ENCODE measurements at regions not wholly inside any gene's neighbourhood (a gene's known extent, or its start where the extent isn't known, plus 50 kb on each side); places are given as distances from the start of the nearest gene placed in this dataset.

DNA sequence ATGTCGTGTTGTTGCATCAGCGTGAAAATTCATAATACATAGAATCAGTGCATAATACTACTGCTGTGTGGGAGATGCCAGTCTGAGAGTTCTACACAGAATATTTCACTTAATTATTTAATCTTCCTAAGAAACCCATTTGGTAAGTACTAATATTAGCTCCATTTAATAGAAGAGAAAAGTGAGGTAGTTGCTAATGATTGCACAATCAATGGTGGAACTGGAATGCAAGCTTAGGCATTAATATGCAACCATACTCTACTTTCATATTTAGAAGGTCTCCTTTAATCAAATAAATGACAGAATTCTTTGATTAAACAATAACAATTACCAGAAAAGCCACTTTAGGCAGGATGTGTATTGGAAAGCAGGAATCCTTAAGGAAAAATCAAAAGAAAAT lies 660.7 kb upstream of the PHF14 start:
- no TSS peak for BruUV-seq (replicated peaks)
- H3K4me3 ChIP-seq (ENCODE audit: low read depth, low read length, poor library complexity, severe bottlenecking) = no peak overlapping the region
- intact Hi-C loops (cut with micrococcal nuclease; ENCODE audit: unreplicated experiment) = no loop called here
- no peak for DNase-seq (ENCODE audit: low spot score)
- H3K36me3 ChIP-seq (ENCODE audit: insufficient read depth, low read length, poor library complexity, severe bottlenecking) = no peaks in the 10 kb centered on the region
- peaks cover 5% of the 10 kb centered on the region for H3K9me3 ChIP-seq (ENCODE audit: low read depth, low read length, poor library complexity, severe bottlenecking)
- TF ChIP-seq, protein P1, sequence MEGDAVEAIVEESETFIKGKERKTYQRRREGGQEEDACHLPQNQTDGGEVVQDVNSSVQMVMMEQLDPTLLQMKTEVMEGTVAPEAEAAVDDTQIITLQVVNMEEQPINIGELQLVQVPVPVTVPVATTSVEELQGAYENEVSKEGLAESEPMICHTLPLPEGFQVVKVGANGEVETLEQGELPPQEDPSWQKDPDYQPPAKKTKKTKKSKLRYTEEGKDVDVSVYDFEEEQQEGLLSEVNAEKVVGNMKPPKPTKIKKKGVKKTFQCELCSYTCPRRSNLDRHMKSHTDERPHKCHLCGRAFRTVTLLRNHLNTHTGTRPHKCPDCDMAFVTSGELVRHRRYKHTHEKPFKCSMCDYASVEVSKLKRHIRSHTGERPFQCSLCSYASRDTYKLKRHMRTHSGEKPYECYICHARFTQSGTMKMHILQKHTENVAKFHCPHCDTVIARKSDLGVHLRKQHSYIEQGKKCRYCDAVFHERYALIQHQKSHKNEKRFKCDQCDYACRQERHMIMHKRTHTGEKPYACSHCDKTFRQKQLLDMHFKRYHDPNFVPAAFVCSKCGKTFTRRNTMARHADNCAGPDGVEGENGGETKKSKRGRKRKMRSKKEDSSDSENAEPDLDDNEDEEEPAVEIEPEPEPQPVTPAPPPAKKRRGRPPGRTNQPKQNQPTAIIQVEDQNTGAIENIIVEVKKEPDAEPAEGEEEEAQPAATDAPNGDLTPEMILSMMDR (conservative IDR thresholded peaks at IDR 0.05; ENCODE audit: low read depth, low read length) = no peak
- no peak for TF ChIP-seq EZH2 (IDR thresholded peaks at IDR 0.05; ENCODE audit: borderline replicate concordance, low read depth, low read length, poor library complexity, severe bottlenecking)
- no peaks in the 10 kb centered on the region for H3K27me3 ChIP-seq (replicated peaks; ENCODE audit: insufficient read depth, low read depth, low read length, poor library complexity)
- CTCF ChIA-PET = no interaction called here
- no peak overlapping the region for H3K27ac ChIP-seq (ENCODE audit: low read depth, low read length, poor library complexity, severe bottlenecking)
- H3K4me1 ChIP-seq (ENCODE audit: insufficient read depth, low read length, poor library complexity, severe bottlenecking) = no peaks in the 10 kb centered on the region
- POLR2A ChIA-PET (ENCODE audit: low non-redundant PET) = no interaction called here

DNA sequence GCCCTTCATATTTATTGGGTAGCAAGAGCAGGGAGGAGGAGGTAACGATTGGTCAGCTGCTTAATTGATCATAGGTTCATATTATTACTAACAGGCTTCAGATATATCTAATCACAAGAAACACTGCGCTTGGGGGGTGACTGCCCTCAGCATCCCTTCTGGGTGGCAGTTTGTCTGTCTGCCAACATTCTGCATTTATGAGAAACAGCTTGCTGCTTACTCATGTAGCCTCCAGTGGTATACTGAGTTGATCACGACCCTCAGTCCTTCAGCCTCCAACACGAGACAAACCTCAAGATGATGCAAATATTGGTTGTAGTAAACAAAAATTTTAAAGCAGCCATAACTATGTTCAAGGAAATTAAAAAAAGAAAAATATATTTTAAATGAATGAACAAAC lies 657.8 kb upstream of the PHF14 start:
- no peak overlapping the region for H3K27ac ChIP-seq (ENCODE audit: low read depth, low read length, poor library complexity, severe bottlenecking)
- peaks cover 5% of the 10 kb centered on the region for H3K9me3 ChIP-seq (ENCODE audit: low read depth, low read length, poor library complexity, severe bottlenecking)
- DNase-seq (ENCODE audit: low spot score) = no peak
- H3K4me1 ChIP-seq (ENCODE audit: insufficient read depth, low read length, poor library complexity, severe bottlenecking) = no peaks in the 10 kb centered on the region
- POLR2A ChIA-PET (ENCODE audit: low non-redundant PET) = no interaction called here
- no peak overlapping the region for H3K4me3 ChIP-seq (ENCODE audit: low read depth, low read length, poor library complexity, severe bottlenecking)
- no peaks in the 10 kb centered on the region for H3K36me3 ChIP-seq (ENCODE audit: insufficient read depth, low read length, poor library complexity, severe bottlenecking)
- intact Hi-C loops (cut with micrococcal nuclease; ENCODE audit: unreplicated experiment) = no loop called here
- TF ChIP-seq, protein P1 (conservative IDR thresholded peaks at IDR 0.05; ENCODE audit: low read depth, low read length) = no peak
- TF ChIP-seq EZH2 (IDR thresholded peaks at IDR 0.05; ENCODE audit: borderline replicate concordance, low read depth, low read length, poor library complexity, severe bottlenecking) = no peak
- CTCF ChIA-PET = no interaction called here
- H3K27me3 ChIP-seq (replicated peaks; ENCODE audit: insufficient read depth, low read depth, low read length, poor library complexity) = no peaks in the 10 kb centered on the region
- BruUV-seq (replicated peaks) = no TSS peak

DNA sequence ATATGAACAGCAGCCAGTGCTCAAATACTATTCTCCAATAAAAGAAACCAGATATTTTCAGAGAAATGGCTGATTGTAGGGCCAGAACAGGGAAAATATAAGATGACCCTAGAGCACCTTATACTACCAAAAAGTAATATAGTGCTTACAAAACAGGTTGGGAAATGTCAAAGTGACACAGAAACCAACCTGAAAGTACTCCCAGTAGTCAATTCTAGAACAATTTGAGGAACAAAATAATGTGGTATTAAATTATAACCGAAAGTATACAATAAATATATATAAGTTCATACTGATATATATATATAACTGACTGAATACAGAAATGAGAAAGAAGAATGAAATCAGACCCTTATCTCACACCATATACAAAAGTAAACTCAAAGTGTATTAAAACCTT lies 657.2 kb upstream of the PHF14 start:
- Histone ChIP-seq H3K9me3 (ENCODE audit: low read depth, low read length, poor library complexity, severe bottlenecking) (peaks cover 5% of the 10 kb centered on the region), H3K36me3 (ENCODE audit: insufficient read depth, low read length, poor library complexity, severe bottlenecking) (no peaks in the 10 kb centered on the region), H3K4me3 (ENCODE audit: low read depth, low read length, poor library complexity, severe bottlenecking) (no peak overlapping the region), H3K27ac (ENCODE audit: low read depth, low read length, poor library complexity, severe bottlenecking) (no peak overlapping the region), H3K4me1 (ENCODE audit: insufficient read depth, low read length, poor library complexity, severe bottlenecking) (no peaks in the 10 kb centered on the region), H3K27me3 (replicated peaks; ENCODE audit: insufficient read depth, low read depth, low read length, poor library complexity) (no peaks in the 10 kb centered on the region)
- TF ChIP-seq, protein P1 (conservative IDR thresholded peaks at IDR 0.05; ENCODE audit: low read depth, low read length) = no peak
- no peak for TF ChIP-seq EZH2 (IDR thresholded peaks at IDR 0.05; ENCODE audit: borderline replicate concordance, low read depth, low read length, poor library complexity, severe bottlenecking)
- no TSS peak for BruUV-seq (replicated peaks)
- CTCF ChIA-PET = no interaction called here
- POLR2A ChIA-PET (ENCODE audit: low non-redundant PET) = no interaction called here
- intact Hi-C loops (cut with micrococcal nuclease; ENCODE audit: unreplicated experiment) = no loop called here
- DNase-seq (ENCODE audit: low spot score) = no peak
